Suprapubic skin (tissue), 3 donors: ENCODE measurements at regions not wholly inside any gene's neighbourhood (a gene's known extent, or its start where the extent isn't known, plus 50 kb on each side); places are given as distances from the start of the nearest gene placed in this dataset.

Source experiments
- CTCF ChIP-seq, 2 donors: fragments of 200-600 bp in 1 of 2; fragments of 450-650 bp in 1 of 2; sonication (generic) in 1 of 2; IDR thresholded peaks; one replicate each; pipeline ENCODE4 v1.5.1; 2016 to 2019; ENCODE audit warnings: antibody characterized with exemption in 2 of 2, mild to moderate bottlenecking in 1 of 2, moderate library complexity in 1 of 2
- POLR2AphosphoS5 ChIP-seq, 3 donors: sonication (generic); formaldehyde crosslinking; IDR thresholded peaks; one replicate each; pipeline ENCODE4 v1.6.1; 2017; ENCODE audit warnings: antibody characterized with exemption in 3 of 3

- no peak for TF ChIP-seq CTCF (IDR thresholded peaks at IDR 0.05)
- no peak for TF ChIP-seq POLR2AphosphoS5 (IDR thresholded peaks at IDR 0.05)
Measured at GRCh38 chr11:32233928-32234327, 143.1 kb downstream of the RCN1 start.
